HUDEP-2 (cell line): ENCODE measurements at regions not wholly inside any gene's neighbourhood (a gene's known extent, or its start where the extent isn't known, plus 50 kb on each side); places are given as distances from the start of the nearest gene placed in this dataset.
A peak's percentile ranks its signal among the peaks of the same experiment; 100 is the strongest.
"Not testable (repeated sequence)": the region's sequence is repeated elsewhere in the genome, so short reads cannot be mapped to it uniquely, and the experiment has no call there.

Experiments used
- DNase-seq, 76 experiments: peaks; one replicate each; lab custom pipeline; 2025; ENCODE audit not compliant: unreplicated experiment in 76 of 76; lab: John Stamatoyannopoulos, UW

DNA sequence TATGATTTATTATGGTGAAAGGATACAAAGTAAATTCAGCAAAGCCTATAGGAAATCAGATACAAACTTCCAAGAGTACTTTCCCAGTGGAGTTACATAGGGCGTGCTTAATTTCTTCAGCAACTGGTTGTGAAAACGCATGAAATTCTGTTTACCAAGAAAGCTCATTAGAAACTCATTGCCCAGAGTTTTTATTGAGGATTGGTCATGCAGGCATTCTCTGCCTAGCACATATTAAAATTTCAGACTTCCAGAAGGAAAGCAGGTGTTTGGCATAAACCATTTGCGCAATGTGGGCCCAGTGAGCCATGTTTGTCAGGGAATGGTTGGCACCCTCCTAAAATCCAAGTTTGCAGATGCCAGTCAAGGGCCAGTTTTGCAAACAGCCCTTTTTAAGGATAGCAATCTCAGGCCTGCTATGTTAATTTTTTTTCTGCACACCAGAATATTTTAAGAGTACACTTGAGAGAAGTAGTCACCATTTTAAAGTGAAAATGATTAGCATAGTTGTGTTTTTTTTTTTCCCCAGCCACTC, 311.1 kb upstream of the CHD1 start:
- DNase-seq, result no peak

GRCh38 chr5:99191206-99191745, 262.5 kb upstream of the CHD1 start:
- no peak for DNase-seq

DNA sequence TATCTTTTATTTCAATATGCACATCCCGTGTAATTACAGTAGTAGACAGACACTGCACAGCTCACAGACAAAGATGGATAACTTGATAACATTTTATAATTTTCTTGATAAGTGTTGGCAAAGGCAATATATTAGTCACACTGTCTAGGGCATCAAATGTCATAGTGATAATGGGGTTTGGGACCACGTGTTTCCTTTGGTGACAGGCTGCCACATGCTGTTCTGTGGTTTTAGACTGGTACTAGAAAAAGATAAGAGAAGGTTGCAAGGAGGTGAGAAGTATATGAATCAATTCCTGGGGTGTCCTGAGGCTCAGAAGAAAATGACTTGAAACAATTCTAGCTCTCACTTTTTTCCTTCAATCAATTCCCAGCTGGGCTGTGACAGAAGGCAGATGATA, 258.8 kb upstream of the CHD1 start:
- DNase-seq, result peak in 8 of 76 experiments; percentile 0 to 39 (median 6)

- DNase-seq, result no peak
Measured at GRCh38 chr5:99179206-99179605, 250.4 kb upstream of the CHD1 start.

DNA sequence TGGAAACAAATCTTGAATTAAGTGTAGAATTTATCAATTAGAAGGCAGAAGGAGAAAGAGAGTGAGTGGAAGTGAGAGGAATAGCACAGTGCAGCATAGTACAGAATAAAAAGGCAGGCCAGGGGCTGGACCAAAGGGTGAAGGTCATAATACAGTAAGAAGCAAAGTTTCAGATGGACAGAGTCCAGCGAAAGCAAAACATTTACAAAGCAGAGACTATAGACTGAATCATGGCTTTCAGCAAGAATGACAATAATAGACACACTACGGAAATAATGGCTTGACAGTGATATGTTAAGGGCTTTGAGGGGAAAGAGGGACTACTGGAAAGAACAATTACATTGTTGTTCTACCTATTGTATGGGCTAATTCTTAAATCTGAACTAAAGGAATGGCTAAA, 249.0 kb upstream of the CHD1 start:
- DNase-seq, result no peak

DNA sequence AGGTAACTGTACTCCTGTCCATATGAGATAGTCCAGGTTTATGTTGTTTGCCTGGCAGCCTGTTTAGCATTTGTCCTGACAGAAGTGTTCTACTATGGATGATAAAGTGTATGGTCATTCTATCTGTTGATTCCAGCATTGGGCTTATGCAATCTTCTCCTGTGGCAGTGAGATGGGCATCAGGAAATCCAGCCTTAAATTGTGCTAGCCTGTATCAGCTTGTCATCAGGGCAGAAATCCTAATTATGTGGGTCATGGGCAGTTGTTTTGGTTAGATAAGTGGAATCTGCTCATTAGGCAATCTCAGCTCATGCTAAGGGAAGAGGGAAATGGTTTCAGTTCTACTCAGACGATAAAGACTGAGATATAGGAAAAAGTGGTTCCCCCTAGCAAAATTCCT, 247.4 kb upstream of the CHD1 start:
- DNase-seq, result no peak

DNA sequence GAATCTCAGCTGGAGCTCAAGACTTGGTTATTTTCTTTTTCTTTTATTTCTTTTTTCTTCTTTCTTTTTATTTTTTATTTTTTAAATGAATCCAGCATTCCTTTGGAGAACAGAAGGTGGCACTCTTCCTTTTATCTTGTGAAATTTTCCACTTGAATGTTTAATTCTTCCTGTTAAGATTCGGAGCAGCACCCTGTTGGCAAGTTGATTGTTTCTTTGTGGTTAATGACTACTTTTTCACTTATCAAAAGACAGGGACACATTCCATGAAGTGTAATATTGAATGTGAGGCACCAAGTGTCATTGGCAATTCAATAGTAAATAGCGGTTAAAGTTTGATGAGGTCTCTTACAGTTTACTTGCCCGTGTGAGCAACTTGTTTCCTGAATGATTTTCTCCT, 240.5 kb upstream of the CHD1 start:
- DNase-seq, result peak in 1 of 76 experiments; percentile 2

DNA sequence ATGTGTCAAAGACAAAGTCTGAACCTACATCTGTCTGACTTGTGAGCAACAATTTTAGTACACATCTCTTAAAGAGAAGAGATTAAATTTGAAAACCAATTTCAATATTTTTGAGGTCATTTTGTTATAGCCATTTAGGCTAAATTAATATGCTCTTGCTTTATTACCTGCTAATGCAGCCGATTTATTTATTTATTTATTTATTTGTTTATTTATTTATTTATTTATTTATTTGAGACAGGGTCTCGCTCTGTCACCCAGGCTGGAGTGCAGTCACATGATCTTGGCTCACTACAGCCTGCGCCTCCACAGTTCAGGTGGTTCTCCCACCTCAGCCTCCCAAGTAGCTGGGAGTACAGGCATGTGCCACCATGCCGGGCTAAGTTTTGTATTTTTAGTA, 232.7 kb upstream of the CHD1 start:
- not testable (repeated sequence) for DNase-seq

DNA sequence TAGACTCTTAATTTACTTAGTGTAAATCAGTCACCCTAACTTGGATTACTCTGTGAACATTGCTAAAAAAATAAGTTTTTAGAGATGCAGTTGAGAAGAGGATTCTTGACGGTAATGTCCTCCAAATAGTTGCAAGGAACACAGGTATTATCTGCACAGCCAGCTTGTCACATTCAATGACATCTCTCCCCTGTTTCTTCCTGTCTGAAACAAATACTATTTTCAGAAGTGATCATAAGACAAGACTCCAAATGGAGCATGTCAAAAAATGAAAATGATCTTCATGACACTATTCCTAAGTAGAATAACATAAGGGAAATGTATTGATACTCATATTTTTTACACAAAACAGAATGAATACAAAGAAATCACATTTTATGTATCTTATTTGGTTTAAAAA, 227.9 kb upstream of the CHD1 start:
- DNase-seq, result no peak

- peak in 2 of 76 experiments; percentile 10 to 18 for DNase-seq
Measured at GRCh38 chr5:99143283-99143795, 214.5 kb upstream of the CHD1 start.

- DNase-seq, result peak in 27 of 76 experiments; percentile 1 to 77 (median 29)
Measured at GRCh38 chr5:99141534-99142128, 212.8 kb upstream of the CHD1 start.

- no peak for DNase-seq
Measured at GRCh38 chr5:99138911-99139310, 210.1 kb upstream of the CHD1 start.

DNA sequence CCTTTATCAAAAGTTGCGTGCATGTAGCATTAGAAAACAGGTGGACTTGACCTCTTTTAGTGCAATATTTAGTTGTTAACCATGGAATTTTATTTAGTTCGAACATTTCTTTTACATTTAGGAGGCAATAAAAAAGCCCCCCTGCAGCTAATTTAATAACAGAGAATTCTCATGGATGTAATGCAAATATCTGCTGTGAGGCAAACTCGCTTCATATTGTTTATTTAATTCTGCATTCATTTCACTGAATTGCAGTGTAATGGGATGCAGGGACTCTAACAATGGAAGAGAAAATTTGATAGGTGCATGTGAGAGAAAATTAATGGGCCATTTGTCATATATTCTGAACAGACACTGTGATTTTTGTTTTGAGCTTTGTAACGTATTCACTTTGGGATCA, 205.1 kb upstream of the CHD1 start:
- no peak for DNase-seq

DNA sequence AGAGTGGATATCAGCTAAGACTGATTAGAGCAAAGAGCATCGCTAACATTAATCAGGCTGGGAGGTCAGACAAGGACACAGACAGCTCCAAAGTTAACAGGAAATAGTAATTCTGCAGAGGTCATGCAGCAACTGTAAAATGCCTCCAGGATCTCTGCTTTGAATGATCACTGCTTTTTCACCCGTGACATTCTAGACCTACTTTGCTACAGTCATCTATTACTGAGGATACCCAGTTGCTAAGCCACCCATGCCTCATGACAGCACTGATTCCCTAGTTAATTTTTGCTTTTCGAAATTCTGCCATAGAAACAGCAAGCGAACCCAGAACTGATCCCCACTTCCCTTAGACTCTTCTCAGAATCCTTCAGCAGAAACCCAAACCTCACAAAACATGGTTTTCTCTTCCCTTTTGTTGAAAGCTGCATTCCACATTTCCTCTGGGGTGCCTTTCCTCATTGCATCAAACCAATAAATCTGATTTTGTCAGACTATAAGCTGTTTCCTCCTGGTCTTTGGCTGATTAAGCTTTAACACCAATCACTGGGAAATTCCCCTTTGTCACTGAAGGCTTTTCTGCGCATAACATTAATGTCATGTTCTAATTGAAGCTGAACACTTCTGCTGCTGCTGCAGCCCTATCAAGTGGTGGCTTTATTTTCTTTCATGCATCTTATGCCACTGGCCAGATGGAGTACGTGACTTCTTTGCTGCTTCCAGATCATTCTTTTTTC, 201.1 kb upstream of the CHD1 start:
- DNase-seq, result no peak

- DNase-seq, result no peak
Measured at GRCh38 chr5:99122976-99123375, 194.2 kb upstream of the CHD1 start.

DNA sequence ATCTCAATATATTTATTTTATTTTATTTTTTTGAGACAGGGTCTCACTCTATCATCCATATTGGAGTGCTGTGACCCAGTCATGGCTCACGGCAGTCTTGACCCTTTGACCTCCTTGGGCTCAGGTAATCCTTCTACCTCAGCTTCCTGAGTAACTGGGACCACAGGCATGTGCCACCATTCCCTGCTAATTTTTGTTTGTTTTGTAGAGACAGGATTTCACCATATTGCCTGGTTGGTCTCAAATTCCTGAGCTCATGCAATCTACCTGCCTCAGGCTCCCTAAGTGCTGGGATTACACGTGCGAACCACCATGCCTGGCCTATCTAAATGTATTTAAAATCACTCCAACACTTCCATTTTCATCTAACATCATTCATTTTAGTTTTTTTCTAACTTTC, 190.5 kb upstream of the CHD1 start:
- no peak for DNase-seq

GRCh38 chr5:99116526-99116925, 187.7 kb upstream of the CHD1 start:
- no peak for DNase-seq

GRCh38 chr5:99109894-99110293, 181.1 kb upstream of the CHD1 start:
- no peak for DNase-seq

- peak in 3 of 76 experiments; percentile 2 to 17 (median 2) for DNase-seq
Measured at GRCh38 chr5:99105216-99105615, 176.4 kb upstream of the CHD1 start.

DNA sequence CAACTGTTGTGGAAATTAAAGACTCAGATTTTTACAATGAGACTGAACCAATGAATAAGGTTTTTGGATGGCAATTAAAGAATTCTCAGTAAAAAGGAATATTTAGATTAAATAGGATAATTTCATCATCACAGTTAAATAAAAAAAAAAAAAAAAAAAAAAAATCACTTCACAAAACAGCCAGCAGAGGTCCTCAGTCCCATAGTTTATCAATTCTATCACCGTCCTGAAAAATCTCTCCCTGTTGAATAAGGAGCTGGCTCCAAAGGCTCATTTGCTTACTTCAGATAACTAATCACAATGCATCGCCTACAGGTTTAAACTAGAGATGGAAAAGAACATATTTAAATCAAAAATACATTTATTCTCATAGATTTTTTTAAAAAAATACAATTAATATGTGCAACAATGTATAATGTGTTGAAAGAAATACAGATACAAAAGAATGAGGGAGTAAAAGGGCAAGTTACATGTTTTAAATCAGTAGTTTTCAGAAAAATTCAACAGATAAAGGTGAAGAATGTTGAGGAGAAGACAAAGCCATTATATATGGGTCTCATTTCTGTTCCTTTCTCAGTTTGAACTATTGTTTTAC, 175.8 kb upstream of the CHD1 start:
- peak in 12 of 76 experiments; percentile 3 to 41 (median 22) for DNase-seq

DNA sequence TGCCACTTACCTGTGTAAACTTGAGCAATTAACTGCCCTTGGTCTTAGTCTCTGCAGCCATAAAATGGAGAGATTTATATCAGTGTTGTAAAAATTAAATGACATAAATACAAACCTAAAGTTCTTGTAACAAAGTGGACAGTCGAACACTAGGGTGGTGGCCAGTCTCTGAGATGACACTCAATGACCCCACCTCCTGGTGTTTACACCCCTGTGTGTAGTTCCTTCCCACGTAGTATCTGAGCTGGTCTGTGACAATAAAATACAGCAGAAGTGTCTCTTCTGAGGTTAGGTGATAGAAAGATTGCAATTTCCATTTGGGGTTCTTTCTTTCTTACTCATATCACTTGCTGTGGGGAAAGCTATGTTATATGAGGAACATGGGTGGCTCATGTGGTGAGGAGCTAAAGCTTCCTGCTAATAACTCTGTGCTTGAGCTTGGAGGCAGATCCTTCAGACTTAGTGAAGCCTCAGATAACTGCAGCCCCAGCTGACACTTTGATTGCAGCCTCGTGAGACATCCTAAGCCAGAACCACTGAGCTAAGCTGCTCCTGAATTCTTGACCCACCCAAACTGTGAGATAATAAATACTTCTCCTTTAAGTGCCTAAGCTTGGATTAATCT, 173.4 kb upstream of the CHD1 start:
- no peak for DNase-seq
